ENCODE measurements at regions not wholly inside any gene's neighbourhood (a gene's known extent, or its start where the extent isn't known, plus 50 kb on each side); places are given as distances from the start of the nearest gene placed in this dataset.
A peak's percentile ranks its signal among the peaks of the same experiment; 100 is the strongest.

- Histone ChIP-seq H3K27ac (ENCODE audit: low read depth, low read length) (no peak overlapping the region), H3K9ac (ENCODE audit: low read length in 5 of 5) (no peak overlapping the region), H3K4me3 (ENCODE audit: low read depth in 1 of 5, low read length in 5 of 5) (no peak overlapping the region), H3K4me1 (ENCODE audit: control insufficient read depth in 5 of 5, insufficient read depth in 5 of 5, low read length in 5 of 5) (peaks cover 0 to 9% (median 0%) of the 10 kb centered on the region in 5 donors), H3K27me3 (ENCODE audit: control insufficient read depth in 5 of 5, insufficient read depth in 4 of 5, low read length in 5 of 5) (no peaks in the 10 kb centered on the region), H3K9me3 (ENCODE audit: control insufficient read depth in 5 of 5, low read length in 5 of 5) (peaks cover 0 to 8% (median 0%) of the 10 kb centered on the region in 5 donors), H3K36me3 (ENCODE audit: control insufficient read depth in 5 of 5, insufficient read depth in 5 of 5, low read length in 5 of 5) (no peaks in the 10 kb centered on the region)
These were observed 133.1 kb downstream of the MREG start for GRCh38 chr2:215879977-215880940.

- Histone ChIP-seq H3K27ac (ENCODE audit: low read depth, low read length) (no peak overlapping the region), H3K9ac (ENCODE audit: low read length in 5 of 5) (no peak overlapping the region), H3K4me1 (ENCODE audit: control insufficient read depth in 5 of 5, insufficient read depth in 5 of 5, low read length in 5 of 5) (peaks cover 0 to 4% (median 0%) of the 10 kb centered on the region in 5 donors), H3K4me3 (ENCODE audit: low read depth in 1 of 5, low read length in 5 of 5) (no peak overlapping the region), H3K27me3 (ENCODE audit: control insufficient read depth in 5 of 5, insufficient read depth in 4 of 5, low read length in 5 of 5) (no peaks in the 10 kb centered on the region), H3K36me3 (ENCODE audit: control insufficient read depth in 5 of 5, insufficient read depth in 5 of 5, low read length in 5 of 5) (no peaks in the 10 kb centered on the region), H3K9me3 (ENCODE audit: control insufficient read depth in 5 of 5, low read length in 5 of 5) (peaks cover 0 to 8% (median 0%) of the 10 kb centered on the region in 5 donors)
These were observed 134.0 kb downstream of the MREG start for GRCh38 chr2:215879331-215879730.

DNA sequence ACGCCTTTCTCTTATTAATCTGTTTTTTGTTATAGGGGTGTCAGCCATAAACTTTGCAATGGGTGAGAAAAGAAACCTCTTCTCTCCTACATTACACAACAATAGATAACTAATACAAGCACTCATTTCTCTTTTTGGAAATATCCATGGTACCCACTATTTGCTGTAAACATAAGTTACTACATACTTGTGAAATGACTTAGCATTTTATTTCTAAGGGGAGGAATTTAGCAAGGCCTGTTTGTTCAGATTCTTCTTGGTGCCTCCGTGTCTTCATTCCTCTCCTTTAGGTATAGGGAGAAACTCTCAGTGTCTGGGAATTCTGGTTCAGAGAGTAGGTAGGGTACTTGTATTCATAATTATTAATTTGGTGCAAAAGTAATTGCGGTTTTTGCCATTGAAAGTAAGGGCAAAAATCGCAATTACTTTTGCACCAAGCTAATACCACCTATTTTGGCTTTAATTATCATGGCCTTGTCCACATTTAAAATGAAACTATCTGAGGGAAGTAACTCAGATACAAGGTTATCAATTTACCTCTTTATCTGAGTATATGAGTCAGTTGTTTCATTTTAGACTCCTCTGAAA lies 134.8 kb downstream of the MREG start:
- Histone ChIP-seq H3K4me1 (ENCODE audit: control insufficient read depth in 5 of 5, insufficient read depth in 5 of 5, low read length in 5 of 5) (no peaks in the 10 kb centered on the region), H3K27ac (ENCODE audit: low read depth, low read length) (no peak overlapping the region), H3K4me3 (ENCODE audit: low read depth in 1 of 5, low read length in 5 of 5) (no peak overlapping the region)

GRCh38 chr2:215876937-215877238 lies 136.5 kb downstream of the MREG start:
- H3K27ac ChIP-seq (ENCODE audit: low read depth, low read length) = no peak overlapping the region
- H3K9me3 ChIP-seq (ENCODE audit: control insufficient read depth in 5 of 5, low read length in 5 of 5) = peaks cover 0 to 8% (median 0%) of the 10 kb centered on the region in 5 donors
- H3K9ac ChIP-seq (ENCODE audit: low read length in 5 of 5) = no peak overlapping the region
- H3K4me1 ChIP-seq (ENCODE audit: control insufficient read depth in 5 of 5, insufficient read depth in 5 of 5, low read length in 5 of 5) = no peaks in the 10 kb centered on the region
- H3K4me3 ChIP-seq (ENCODE audit: low read depth in 1 of 5, low read length in 5 of 5) = no peak overlapping the region
- H3K27me3 ChIP-seq (ENCODE audit: control insufficient read depth in 5 of 5, insufficient read depth in 4 of 5, low read length in 5 of 5) = no peaks in the 10 kb centered on the region
- no peaks in the 10 kb centered on the region for H3K36me3 ChIP-seq (ENCODE audit: control insufficient read depth in 5 of 5, insufficient read depth in 5 of 5, low read length in 5 of 5)

More for the DNA sequence above, 134.8 kb downstream of the MREG start:
- Histone ChIP-seq H3K27me3 (ENCODE audit: control insufficient read depth in 5 of 5, insufficient read depth in 4 of 5, low read length in 5 of 5) (no peaks in the 10 kb centered on the region), H3K9ac (ENCODE audit: low read length in 5 of 5) (no peak overlapping the region), H3K9me3 (ENCODE audit: control insufficient read depth in 5 of 5, low read length in 5 of 5) (peaks cover 0 to 8% (median 0%) of the 10 kb centered on the region in 5 donors), H3K36me3 (ENCODE audit: control insufficient read depth in 5 of 5, insufficient read depth in 5 of 5, low read length in 5 of 5) (no peaks in the 10 kb centered on the region)

DNA sequence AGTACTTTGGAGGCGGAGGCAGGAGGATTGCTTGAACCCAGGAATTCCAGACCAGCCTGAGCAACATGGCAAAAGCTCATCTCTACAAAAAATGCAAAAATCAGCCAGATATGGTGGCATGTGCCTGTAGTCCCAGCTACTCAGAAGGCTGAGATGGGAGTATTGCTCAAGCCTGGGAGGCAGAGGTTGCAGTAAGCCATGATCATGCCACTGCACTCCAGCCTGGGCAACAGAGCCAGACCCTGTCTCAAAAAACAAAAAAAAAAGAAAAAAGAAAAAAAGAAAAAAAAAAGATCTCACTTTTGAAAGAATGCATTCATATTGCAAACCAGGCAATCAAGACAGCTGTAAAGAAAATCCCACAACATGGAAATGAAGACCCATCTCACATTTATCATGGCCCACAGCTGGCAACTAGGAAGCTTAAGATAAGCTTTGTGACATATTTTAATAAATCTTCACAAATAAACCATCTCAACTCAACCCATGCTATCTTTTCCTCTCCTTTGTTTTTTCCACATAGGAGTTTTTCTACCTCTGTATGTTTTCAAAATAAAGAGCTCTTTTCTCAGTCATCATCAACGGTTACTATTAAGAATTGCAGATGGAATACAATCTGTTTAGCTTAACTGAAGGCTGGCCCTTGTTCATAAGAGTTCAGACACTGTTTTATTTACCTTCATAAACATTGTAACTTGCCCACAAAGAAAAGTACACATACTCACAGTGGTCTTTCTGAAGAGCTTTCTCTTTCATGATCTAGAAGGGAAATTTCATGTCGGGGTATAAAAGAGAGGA lies 137.0 kb downstream of the MREG start:
- H3K4me3 ChIP-seq (ENCODE audit: low read depth in 1 of 5, low read length in 5 of 5) = no peak overlapping the region
- H3K9ac ChIP-seq (ENCODE audit: low read length in 5 of 5) = no peak overlapping the region
- H3K27ac ChIP-seq (ENCODE audit: low read depth, low read length) = no peak overlapping the region
- H3K9me3 ChIP-seq (ENCODE audit: control insufficient read depth in 5 of 5, low read length in 5 of 5) = peaks cover 0 to 8% (median 0%) of the 10 kb centered on the region in 5 donors
- H3K36me3 ChIP-seq (ENCODE audit: control insufficient read depth in 5 of 5, insufficient read depth in 5 of 5, low read length in 5 of 5) = no peaks in the 10 kb centered on the region
- no peaks in the 10 kb centered on the region for H3K4me1 ChIP-seq (ENCODE audit: control insufficient read depth in 5 of 5, insufficient read depth in 5 of 5, low read length in 5 of 5)
- no peaks in the 10 kb centered on the region for H3K27me3 ChIP-seq (ENCODE audit: control insufficient read depth in 5 of 5, insufficient read depth in 4 of 5, low read length in 5 of 5)

- H3K9ac ChIP-seq (ENCODE audit: low read length in 5 of 5) = no peak overlapping the region
- no peaks in the 10 kb centered on the region for H3K4me1 ChIP-seq (ENCODE audit: control insufficient read depth in 5 of 5, insufficient read depth in 5 of 5, low read length in 5 of 5)
- H3K36me3 ChIP-seq (ENCODE audit: control insufficient read depth in 5 of 5, insufficient read depth in 5 of 5, low read length in 5 of 5) = no peaks in the 10 kb centered on the region
- no peak overlapping the region for H3K4me3 ChIP-seq (ENCODE audit: low read depth in 1 of 5, low read length in 5 of 5)
- H3K27ac ChIP-seq (ENCODE audit: low read depth, low read length) = no peak overlapping the region
- H3K27me3 ChIP-seq (ENCODE audit: control insufficient read depth in 5 of 5, insufficient read depth in 4 of 5, low read length in 5 of 5) = no peaks in the 10 kb centered on the region
- H3K9me3 ChIP-seq (ENCODE audit: control insufficient read depth in 5 of 5, low read length in 5 of 5) = peaks cover 0 to 8% (median 0%) of the 10 kb centered on the region in 5 donors
These were observed 138.9 kb downstream of the MREG start for GRCh38 chr2:215874418-215874817.

DNA sequence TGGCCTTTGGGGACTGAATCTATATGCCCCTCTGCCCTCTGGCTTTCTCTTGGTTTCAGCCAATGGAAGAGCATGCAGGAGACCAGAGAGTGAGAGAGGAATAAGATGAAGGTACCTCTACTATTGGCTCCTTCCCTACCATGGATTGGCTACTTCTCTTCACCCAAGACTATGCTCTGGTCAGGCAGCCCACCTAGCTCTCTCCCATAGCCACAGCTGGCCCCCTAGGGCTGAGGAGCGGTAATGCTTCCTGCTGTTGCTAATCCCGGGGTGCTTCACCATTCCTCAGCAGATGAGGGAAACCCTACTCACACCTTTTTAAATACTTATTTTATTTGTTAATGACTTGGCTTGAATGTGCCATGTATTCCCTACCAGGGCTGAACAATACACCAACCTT lies 142.4 kb downstream of the MREG start:
- Histone ChIP-seq H3K4me3 (ENCODE audit: low read depth in 1 of 5, low read length in 5 of 5) (no peak overlapping the region), H3K36me3 (ENCODE audit: control insufficient read depth in 5 of 5, insufficient read depth in 5 of 5, low read length in 5 of 5) (no peaks in the 10 kb centered on the region), H3K4me1 (ENCODE audit: control insufficient read depth in 5 of 5, insufficient read depth in 5 of 5, low read length in 5 of 5) (peaks cover 0 to 3% (median 0%) of the 10 kb centered on the region in 5 donors), H3K27me3 (ENCODE audit: control insufficient read depth in 5 of 5, insufficient read depth in 4 of 5, low read length in 5 of 5) (no peaks in the 10 kb centered on the region), H3K9me3 (ENCODE audit: control insufficient read depth in 5 of 5, low read length in 5 of 5) (no peaks in the 10 kb centered on the region), H3K27ac (ENCODE audit: low read depth, low read length) (no peak overlapping the region), H3K9ac (ENCODE audit: low read length in 5 of 5) (no peak overlapping the region)

GRCh38 chr2:215870088-215870490 lies 143.3 kb downstream of the MREG start:
- no peaks in the 10 kb centered on the region for H3K9me3 ChIP-seq (ENCODE audit: control insufficient read depth in 5 of 5, low read length in 5 of 5)
- H3K27me3 ChIP-seq (ENCODE audit: control insufficient read depth in 5 of 5, insufficient read depth in 4 of 5, low read length in 5 of 5) = no peaks in the 10 kb centered on the region
- peak overlapping the region; percentile 6 for H3K27ac ChIP-seq (ENCODE audit: low read depth, low read length)
- no peak overlapping the region for H3K9ac ChIP-seq (ENCODE audit: low read length in 5 of 5)
- no peak overlapping the region for H3K4me3 ChIP-seq (ENCODE audit: low read depth in 1 of 5, low read length in 5 of 5)
- no peaks in the 10 kb centered on the region for H3K36me3 ChIP-seq (ENCODE audit: control insufficient read depth in 5 of 5, insufficient read depth in 5 of 5, low read length in 5 of 5)
- peaks cover 0 to 3% (median 0%) of the 10 kb centered on the region in 5 donors for H3K4me1 ChIP-seq (ENCODE audit: control insufficient read depth in 5 of 5, insufficient read depth in 5 of 5, low read length in 5 of 5)

DNA sequence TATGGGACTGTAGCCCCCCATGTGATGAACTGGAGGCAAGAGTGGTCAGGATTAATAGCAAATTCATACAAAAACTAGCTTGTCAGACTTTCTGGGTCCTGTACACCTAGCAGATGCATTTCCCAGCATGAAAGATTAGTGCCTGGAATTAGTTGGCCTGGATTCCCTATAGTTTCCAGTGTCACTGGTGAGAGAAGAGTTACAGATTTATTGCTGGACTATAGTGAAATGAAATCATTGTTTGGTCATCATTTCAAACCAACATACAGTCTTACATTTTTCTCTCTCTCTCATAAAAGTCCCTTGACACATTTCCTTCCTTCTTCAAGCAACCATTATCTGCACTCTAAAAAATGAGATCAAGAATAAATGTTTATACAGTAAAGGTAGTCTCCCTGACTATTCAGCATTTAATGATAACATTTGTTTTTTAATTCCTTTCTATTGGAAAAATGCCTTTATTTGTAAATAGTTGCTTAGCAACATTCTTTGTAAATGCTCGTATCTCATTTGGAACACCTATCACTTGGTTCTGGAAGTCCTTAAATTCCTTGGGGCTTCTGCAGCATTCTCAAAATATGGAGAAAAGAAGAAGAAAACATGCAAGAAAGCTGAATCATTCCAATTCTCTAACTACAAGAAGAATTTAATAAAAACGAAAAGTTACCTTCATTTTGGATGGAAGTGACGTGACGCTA lies 144.4 kb downstream of the MREG start:
- Histone ChIP-seq H3K9ac (ENCODE audit: low read length in 5 of 5) (no peak overlapping the region), H3K27me3 (ENCODE audit: control insufficient read depth in 5 of 5, insufficient read depth in 4 of 5, low read length in 5 of 5) (no peaks in the 10 kb centered on the region), H3K4me1 (ENCODE audit: control insufficient read depth in 5 of 5, insufficient read depth in 5 of 5, low read length in 5 of 5) (peaks cover 0 to 3% (median 0%) of the 10 kb centered on the region in 5 donors), H3K36me3 (ENCODE audit: control insufficient read depth in 5 of 5, insufficient read depth in 5 of 5, low read length in 5 of 5) (no peaks in the 10 kb centered on the region), H3K27ac (ENCODE audit: low read depth, low read length) (peak overlapping the region; percentile 6), H3K4me3 (ENCODE audit: low read depth in 1 of 5, low read length in 5 of 5) (no peak overlapping the region), H3K9me3 (ENCODE audit: control insufficient read depth in 5 of 5, low read length in 5 of 5) (no peaks in the 10 kb centered on the region)
